ENCODE measurements at regions not wholly inside any gene's neighbourhood (a gene's known extent, or its start where the extent isn't known, plus 50 kb on each side); places are given as distances from the start of the nearest gene placed in this dataset.
"Not testable (repeated sequence)": the region's sequence is repeated elsewhere in the genome, so short reads cannot be mapped to it uniquely, and the experiment has no call there.

- DNase-seq = no peak
- Histone ChIP-seq H3K36me3 (no peaks in the 10 kb centered on the region), H3K4me1 (no peaks in the 10 kb centered on the region), H3K27me3 (no peaks in the 10 kb centered on the region), H3K9me3 (no peaks in the 10 kb centered on the region), H3K4me3 (ENCODE audit: low read depth, low read length) (no peak overlapping the region)
- no peak for TF ChIP-seq CTCF (IDR thresholded peaks at IDR 0.05; ENCODE audit: low read depth, low read length)
Measured at GRCh38 chr2:173571887-173572680, 217.4 kb downstream of the CDCA7 start.

- no peaks in the 10 kb centered on the region for H3K36me3 ChIP-seq
- no peaks in the 10 kb centered on the region for H3K9me3 ChIP-seq
- H3K27me3 ChIP-seq = no peaks in the 10 kb centered on the region
- no peaks in the 10 kb centered on the region for H3K4me1 ChIP-seq
- H3K4me3 ChIP-seq (ENCODE audit: low read depth, low read length) = no peak overlapping the region
- no peak for DNase-seq
- no peak for TF ChIP-seq CTCF (IDR thresholded peaks at IDR 0.05; ENCODE audit: low read depth, low read length)
Measured at GRCh38 chr2:173572848-173573247, 218.2 kb downstream of the CDCA7 start.

- DNase-seq = not testable (repeated sequence)
Measured at GRCh38 chr2:173573782-173574181, 219.1 kb downstream of the CDCA7 start.

GRCh38 chr2:173574324-173575112, 219.8 kb downstream of the CDCA7 start:
- no peak for DNase-seq
- H3K27me3 ChIP-seq = no peaks in the 10 kb centered on the region
- TF ChIP-seq CTCF (IDR thresholded peaks at IDR 0.05; ENCODE audit: low read depth, low read length) = no peak
- H3K4me3 ChIP-seq (ENCODE audit: low read depth, low read length) = no peak overlapping the region
- H3K4me1 ChIP-seq = no peaks in the 10 kb centered on the region
- H3K36me3 ChIP-seq = no peaks in the 10 kb centered on the region
- no peaks in the 10 kb centered on the region for H3K9me3 ChIP-seq

More at GRCh38 chr2:173573782-173574181, 219.1 kb downstream of the CDCA7 start:
- not testable (repeated sequence) for H3K36me3 ChIP-seq; H3K9me3 ChIP-seq; H3K4me1 ChIP-seq; H3K4me3 ChIP-seq (ENCODE audit: low read depth, low read length); H3K27me3 ChIP-seq

GRCh38 chr2:173578404-173579107, 223.9 kb downstream of the CDCA7 start:
- H3K4me1 ChIP-seq = no peaks in the 10 kb centered on the region
- no peaks in the 10 kb centered on the region for H3K27me3 ChIP-seq
- DNase-seq = no peak
- no peak for TF ChIP-seq CTCF (IDR thresholded peaks at IDR 0.05; ENCODE audit: low read depth, low read length)
- no peak overlapping the region for H3K4me3 ChIP-seq (ENCODE audit: low read depth, low read length)
- no peaks in the 10 kb centered on the region for H3K36me3 ChIP-seq
- no peaks in the 10 kb centered on the region for H3K9me3 ChIP-seq

GRCh38 chr2:173580351-173580750, 225.7 kb downstream of the CDCA7 start:
- TF ChIP-seq CTCF (IDR thresholded peaks at IDR 0.05; ENCODE audit: low read depth, low read length) = no peak
- DNase-seq = no peak

More at GRCh38 chr2:173580351-173580750, 225.7 kb downstream of the CDCA7 start:
- H3K4me1 ChIP-seq = no peaks in the 10 kb centered on the region
- no peaks in the 10 kb centered on the region for H3K9me3 ChIP-seq
- H3K36me3 ChIP-seq = no peaks in the 10 kb centered on the region
- no peaks in the 10 kb centered on the region for H3K27me3 ChIP-seq
- no peak overlapping the region for H3K4me3 ChIP-seq (ENCODE audit: low read depth, low read length)
